ENCODE measurements at regions not wholly inside any gene's neighbourhood (a gene's known extent, or its start where the extent isn't known, plus 50 kb on each side); places are given as distances from the start of the nearest gene placed in this dataset.

GRCh38 chr9:109683521-109683920 is 96.5 kb upstream of the PALM2AKAP2 start:
- TF ChIP-seq POLR2AphosphoS5 (IDR thresholded peaks at IDR 0.05; ENCODE audit: low read depth, low read length) (no peak), SIN3A (IDR thresholded peaks at IDR 0.05; ENCODE audit: borderline replicate concordance, insufficient read depth, low read length) (no peak), TAF1 (IDR thresholded peaks at IDR 0.05; ENCODE audit: borderline replicate concordance, insufficient read depth, low read length) (no peak), FOXP2 (optimal IDR thresholded peaks at IDR 0.05; ENCODE audit: borderline replicate concordance, extremely low read depth, extremely low read length, insufficient read depth) (no peak)
- TF ChIP-seq, protein P1, sequence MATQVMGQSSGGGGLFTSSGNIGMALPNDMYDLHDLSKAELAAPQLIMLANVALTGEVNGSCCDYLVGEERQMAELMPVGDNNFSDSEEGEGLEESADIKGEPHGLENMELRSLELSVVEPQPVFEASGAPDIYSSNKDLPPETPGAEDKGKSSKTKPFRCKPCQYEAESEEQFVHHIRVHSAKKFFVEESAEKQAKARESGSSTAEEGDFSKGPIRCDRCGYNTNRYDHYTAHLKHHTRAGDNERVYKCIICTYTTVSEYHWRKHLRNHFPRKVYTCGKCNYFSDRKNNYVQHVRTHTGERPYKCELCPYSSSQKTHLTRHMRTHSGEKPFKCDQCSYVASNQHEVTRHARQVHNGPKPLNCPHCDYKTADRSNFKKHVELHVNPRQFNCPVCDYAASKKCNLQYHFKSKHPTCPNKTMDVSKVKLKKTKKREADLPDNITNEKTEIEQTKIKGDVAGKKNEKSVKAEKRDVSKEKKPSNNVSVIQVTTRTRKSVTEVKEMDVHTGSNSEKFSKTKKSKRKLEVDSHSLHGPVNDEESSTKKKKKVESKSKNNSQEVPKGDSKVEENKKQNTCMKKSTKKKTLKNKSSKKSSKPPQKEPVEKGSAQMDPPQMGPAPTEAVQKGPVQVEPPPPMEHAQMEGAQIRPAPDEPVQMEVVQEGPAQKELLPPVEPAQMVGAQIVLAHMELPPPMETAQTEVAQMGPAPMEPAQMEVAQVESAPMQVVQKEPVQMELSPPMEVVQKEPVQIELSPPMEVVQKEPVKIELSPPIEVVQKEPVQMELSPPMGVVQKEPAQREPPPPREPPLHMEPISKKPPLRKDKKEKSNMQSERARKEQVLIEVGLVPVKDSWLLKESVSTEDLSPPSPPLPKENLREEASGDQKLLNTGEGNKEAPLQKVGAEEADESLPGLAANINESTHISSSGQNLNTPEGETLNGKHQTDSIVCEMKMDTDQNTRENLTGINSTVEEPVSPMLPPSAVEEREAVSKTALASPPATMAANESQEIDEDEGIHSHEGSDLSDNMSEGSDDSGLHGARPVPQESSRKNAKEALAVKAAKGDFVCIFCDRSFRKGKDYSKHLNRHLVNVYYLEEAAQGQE (IDR thresholded peaks at IDR 0.05; ENCODE audit: insufficient read depth in 1 of 2, low read depth in 2 of 2, low read length in 2 of 2), result no peak

Measured in PFSK-1 (cell line).